Ovary (tissue), 7 donors: ENCODE measurements at regions not wholly inside any gene's neighbourhood (a gene's known extent, or its start where the extent isn't known, plus 50 kb on each side); places are given as distances from the start of the nearest gene placed in this dataset.

Experiments
- DNase-seq, 5 donors: peaks; one replicate each; pipeline ENCODE4 v3.0.0-alpha.2; 2019 to 2020
- H3K27ac ChIP-seq, 2 donors: fragments of 200-600 bp; one replicate each; pipeline versions ENCODE4 v1.5.1 to v1.8.0; 2019 to 2022
- H3K27me3 ChIP-seq: fragments of 200-600 bp; one replicate; pipeline ENCODE4 v1.8.0; 2022
- H3K36me3 ChIP-seq: fragments of 200-600 bp; sonication (generic); one replicate; pipeline ENCODE4 v1.5.1; 2019
- H3K4me1 ChIP-seq: one replicate; pipeline ENCODE4 v1.8.1; 2013; ENCODE audit warnings: mild to moderate bottlenecking, moderate library complexity; ENCODE audit not compliant: insufficient read depth
- H3K4me3 ChIP-seq: fragments of 200-600 bp; sonication (generic); one replicate; pipeline ENCODE4 v1.5.1; 2017
- H3K9me3 ChIP-seq, 2 donors: fragments of 200-600 bp in 1 of 2; sonication (generic) in 1 of 2; one replicate each; pipeline versions ENCODE4 v1.5.1 to v1.8.1; 2013 to 2019; ENCODE audit warnings: mild to moderate bottlenecking in 1 of 2, moderate library complexity in 1 of 2
- EP300 ChIP-seq: sonication (generic); formaldehyde crosslinking; IDR thresholded peaks from one replicate; pipeline ENCODE4 v1.6.1; 2017; ENCODE audit warnings: antibody characterized with exemption
- POLR2A ChIP-seq: fragments of 450-650 bp; IDR thresholded peaks from one replicate; pipeline ENCODE4 v1.6.1; 2017; ENCODE audit warnings: antibody characterized with exemption, mild to moderate bottlenecking, moderate library complexity
- WGBS, 3 donors: extraction: QIAGEN DNeasy Blood & Tissue Kit in 1 of 3; methylation state at CpG; one replicate each; pipeline versions ENCODE4 v1.1.5 to v1.1.7; 2013 to 2017; 5-methylcytosine and 5-hydroxymethylcytosine counted together
- intact Hi-C, 4 donors: fragments of 100-400 bp; cut with DNase I; formaldehyde crosslinking; loops; one replicate each; pipeline versions ENCODE4 v1.11.0 to v1.15.1; 2022 to 2023
- TF ChIP-seq, protein P1 (sequence below), 3 donors: fragments of 450-650 bp in 2 of 3; fragments of 200-600 bp in 1 of 3; IDR thresholded peaks; one replicate each; pipeline versions ENCODE4 v1.5.1 to v1.8.0; 2016 to 2022; ENCODE audit warnings: antibody characterized with exemption in 3 of 3, mild to moderate bottlenecking in 1 of 3
- donor health status: DM: no; HTN: no; CAD: no; lungs with moderate emphysema.
- donor health status: DM: no; HTN: no; CAD: no.
- donor health status: Bipolar disorder and iron deficiency.
- donor health status: DM: no; HTN: no; CAD: no.
- donor health status: DM: yes; HTN: yes; CAD: no.

DNA sequence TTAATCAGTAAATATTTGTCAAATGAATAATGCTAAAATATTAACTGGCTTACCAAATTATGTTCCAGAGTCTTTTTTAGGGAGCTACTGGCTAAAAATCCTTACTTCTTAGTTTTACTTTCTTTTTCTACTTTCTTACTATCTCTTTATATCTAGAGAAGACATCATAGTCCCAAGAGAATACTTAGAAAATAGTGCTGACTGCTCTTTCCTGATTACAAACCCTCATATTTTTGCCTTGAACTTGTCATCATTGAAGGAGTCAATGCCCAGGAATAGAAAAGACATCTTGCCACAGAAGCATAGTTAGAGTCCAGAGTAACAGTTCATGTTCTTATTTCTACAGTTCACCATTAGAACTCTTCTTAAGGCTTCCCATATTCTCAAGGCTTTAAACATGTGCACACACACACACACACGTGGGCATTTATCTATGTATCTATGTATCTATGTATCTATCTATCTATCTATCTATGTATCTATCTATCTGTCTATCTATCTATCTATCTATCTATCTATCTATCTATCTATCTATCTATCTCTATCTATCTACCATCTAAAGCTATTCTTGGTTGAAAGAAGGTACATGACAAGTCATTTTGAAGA, 654.3 kb downstream of the ANXA1 start:
- Histone ChIP-seq H3K4me1 (no peaks in the 10 kb centered on the region), H3K9me3 (no peaks in the 10 kb centered on the region), H3K27ac (no peak overlapping the region), H3K4me3 (no peak overlapping the region), H3K36me3 (no peaks in the 10 kb centered on the region), H3K27me3 (no peaks in the 10 kb centered on the region)
- 54 to 71% (median 66%) methylated on average over 1 of the region's 1 CpG for WGBS, 3 donors
- intact Hi-C loops: no loop called here
- TF ChIP-seq POLR2A: no peak
- TF ChIP-seq, protein P1, sequence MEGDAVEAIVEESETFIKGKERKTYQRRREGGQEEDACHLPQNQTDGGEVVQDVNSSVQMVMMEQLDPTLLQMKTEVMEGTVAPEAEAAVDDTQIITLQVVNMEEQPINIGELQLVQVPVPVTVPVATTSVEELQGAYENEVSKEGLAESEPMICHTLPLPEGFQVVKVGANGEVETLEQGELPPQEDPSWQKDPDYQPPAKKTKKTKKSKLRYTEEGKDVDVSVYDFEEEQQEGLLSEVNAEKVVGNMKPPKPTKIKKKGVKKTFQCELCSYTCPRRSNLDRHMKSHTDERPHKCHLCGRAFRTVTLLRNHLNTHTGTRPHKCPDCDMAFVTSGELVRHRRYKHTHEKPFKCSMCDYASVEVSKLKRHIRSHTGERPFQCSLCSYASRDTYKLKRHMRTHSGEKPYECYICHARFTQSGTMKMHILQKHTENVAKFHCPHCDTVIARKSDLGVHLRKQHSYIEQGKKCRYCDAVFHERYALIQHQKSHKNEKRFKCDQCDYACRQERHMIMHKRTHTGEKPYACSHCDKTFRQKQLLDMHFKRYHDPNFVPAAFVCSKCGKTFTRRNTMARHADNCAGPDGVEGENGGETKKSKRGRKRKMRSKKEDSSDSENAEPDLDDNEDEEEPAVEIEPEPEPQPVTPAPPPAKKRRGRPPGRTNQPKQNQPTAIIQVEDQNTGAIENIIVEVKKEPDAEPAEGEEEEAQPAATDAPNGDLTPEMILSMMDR (IDR thresholded peaks at IDR 0.05): no peak
- TF ChIP-seq EP300: no peak
- DNase-seq: no peak

DNA sequence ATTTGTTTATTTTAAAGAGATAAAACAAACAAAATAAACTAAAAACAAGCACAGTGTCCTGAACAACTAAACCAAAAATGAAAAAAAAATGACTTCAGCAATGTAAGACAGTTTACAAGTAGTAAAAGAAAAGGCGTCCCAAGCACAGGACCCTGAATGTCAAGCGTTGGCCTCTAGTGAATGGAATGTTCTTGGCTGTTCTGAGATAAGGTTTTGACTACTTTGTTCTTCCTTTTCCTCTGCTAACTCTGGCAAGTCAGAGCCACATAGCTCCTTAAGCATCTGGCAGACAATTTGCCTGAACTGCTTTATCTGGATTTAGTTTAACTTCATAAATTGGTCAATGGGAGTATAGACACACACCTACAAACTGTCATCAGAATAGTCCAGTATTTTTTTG, 655.2 kb downstream of the ANXA1 start:
- intact Hi-C loops: no loop called here
- H3K27me3 ChIP-seq: no peaks in the 10 kb centered on the region
- no peak overlapping the region for H3K27ac ChIP-seq
- H3K36me3 ChIP-seq: no peaks in the 10 kb centered on the region
- H3K4me1 ChIP-seq: no peaks in the 10 kb centered on the region
- WGBS, 3 donors: 39 to 51% (median 47%) methylated on average over 2 of the region's 2 CpGs
- no peak for DNase-seq
- H3K4me3 ChIP-seq: no peak overlapping the region
- TF ChIP-seq EP300 (no peak), POLR2A (no peak)
- TF ChIP-seq, protein P1 (IDR thresholded peaks at IDR 0.05): no peak
- H3K9me3 ChIP-seq: no peaks in the 10 kb centered on the region

DNA sequence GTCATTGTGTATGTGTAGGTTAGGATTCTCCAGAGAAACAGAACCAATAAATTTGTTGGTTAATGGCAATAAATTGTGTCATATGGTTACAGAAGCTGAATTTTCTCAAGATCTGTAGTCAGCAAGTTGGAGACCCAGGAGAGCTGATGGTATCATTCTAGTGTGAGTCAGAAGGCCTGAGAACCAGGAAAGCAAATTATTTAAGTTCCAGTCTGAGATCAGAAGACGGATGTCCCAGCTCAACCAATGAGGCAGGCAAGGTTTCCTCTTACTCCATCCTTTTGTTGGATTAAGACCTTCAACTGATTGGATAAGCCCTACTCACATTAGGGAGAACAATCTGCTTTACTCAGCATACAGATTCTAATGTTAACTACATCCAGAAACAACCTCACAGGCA, 656.3 kb downstream of the ANXA1 start:
- intact Hi-C loops: no loop called here
- Histone ChIP-seq H3K27me3 (no peaks in the 10 kb centered on the region), H3K4me3 (no peak overlapping the region), H3K36me3 (no peaks in the 10 kb centered on the region), H3K9me3 (no peaks in the 10 kb centered on the region), H3K4me1 (no peaks in the 10 kb centered on the region), H3K27ac (no peak overlapping the region)
- 58 to 86% (median 70%) methylated on average over 1 of the region's 1 CpG for WGBS, 3 donors
- TF ChIP-seq EP300 (no peak), POLR2A (no peak)
- TF ChIP-seq, protein P1 (IDR thresholded peaks at IDR 0.05): no peak
- no peak for DNase-seq

DNA sequence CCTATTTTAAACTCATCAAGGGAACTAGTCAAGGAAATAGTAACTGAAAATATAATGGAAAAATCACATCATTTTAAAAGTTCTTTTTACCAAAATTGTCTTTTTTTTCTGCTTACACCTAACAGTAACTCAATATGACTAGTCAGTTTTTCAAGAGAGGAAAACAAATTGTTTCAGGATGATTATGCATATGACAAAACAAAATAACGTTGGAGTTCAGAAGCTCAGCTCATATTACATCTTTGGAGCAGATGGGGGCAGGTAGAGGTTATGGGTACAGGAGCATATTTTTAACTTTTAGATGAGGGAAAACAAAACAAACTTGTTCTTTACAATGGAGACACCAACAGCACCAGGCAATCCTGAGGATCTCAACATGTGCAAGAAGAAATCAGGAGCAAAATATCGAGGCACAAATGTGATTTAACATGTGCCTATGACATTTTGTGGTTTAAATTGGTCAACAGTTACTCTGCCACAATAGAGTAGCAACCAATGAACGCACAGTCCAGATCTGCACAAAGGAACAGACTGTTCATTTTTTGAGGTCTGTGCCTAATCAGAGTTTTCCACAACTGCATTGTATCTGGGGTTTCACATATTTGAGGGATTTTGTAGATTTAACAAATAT, 659.0 kb downstream of the ANXA1 start:
- DNase-seq: no peak
- WGBS, 3 donors: 23 to 36% (median 34%) methylated on average over 3 of the region's 3 CpGs
- Histone ChIP-seq H3K4me3 (no peak overlapping the region), H3K36me3 (no peaks in the 10 kb centered on the region), H3K9me3 (no peaks in the 10 kb centered on the region), H3K4me1 (no peaks in the 10 kb centered on the region), H3K27ac (no peak overlapping the region), H3K27me3 (no peaks in the 10 kb centered on the region)
- intact Hi-C loops: no loop called here
- TF ChIP-seq EP300 (no peak), POLR2A (no peak)
- TF ChIP-seq, protein P1 (IDR thresholded peaks at IDR 0.05): no peak
